ENCODE measurements at regions not wholly inside any gene's neighbourhood (a gene's known extent, or its start where the extent isn't known, plus 50 kb on each side); places are given as distances from the start of the nearest gene placed in this dataset.

- no peak for DNase-seq
- Histone ChIP-seq H3F3A (ENCODE audit: insufficient read depth, low read depth) (no peaks in the 10 kb centered on the region), H3K36me3 (ENCODE audit: low read depth) (no peaks in the 10 kb centered on the region), H3K27ac (no peak overlapping the region), H3K79me2 (ENCODE audit: low read depth) (no peaks in the 10 kb centered on the region), H3K4me3 (no peak overlapping the region), H3K27me3 (ENCODE audit: insufficient read depth, low read depth) (no peaks in the 10 kb centered on the region), H2AFZ (no peak overlapping the region), H3K4me2 (no peak overlapping the region), H3K4me1 (replicated peaks; ENCODE audit: insufficient read depth) (no peaks in the 10 kb centered on the region), H3K9me3 (ENCODE audit: insufficient read depth, low read depth) (no peaks in the 10 kb centered on the region), H3K9me2 (ENCODE audit: insufficient read depth) (no peaks in the 10 kb centered on the region), H4K20me1 (ENCODE audit: insufficient read depth) (no peaks in the 10 kb centered on the region)
- intact Hi-C loops (cut with micrococcal nuclease; ENCODE audit: unreplicated experiment), result no loop called here
- no TSS peak for BruUV-seq (replicated peaks)
- TF ChIP-seq, protein P1, sequence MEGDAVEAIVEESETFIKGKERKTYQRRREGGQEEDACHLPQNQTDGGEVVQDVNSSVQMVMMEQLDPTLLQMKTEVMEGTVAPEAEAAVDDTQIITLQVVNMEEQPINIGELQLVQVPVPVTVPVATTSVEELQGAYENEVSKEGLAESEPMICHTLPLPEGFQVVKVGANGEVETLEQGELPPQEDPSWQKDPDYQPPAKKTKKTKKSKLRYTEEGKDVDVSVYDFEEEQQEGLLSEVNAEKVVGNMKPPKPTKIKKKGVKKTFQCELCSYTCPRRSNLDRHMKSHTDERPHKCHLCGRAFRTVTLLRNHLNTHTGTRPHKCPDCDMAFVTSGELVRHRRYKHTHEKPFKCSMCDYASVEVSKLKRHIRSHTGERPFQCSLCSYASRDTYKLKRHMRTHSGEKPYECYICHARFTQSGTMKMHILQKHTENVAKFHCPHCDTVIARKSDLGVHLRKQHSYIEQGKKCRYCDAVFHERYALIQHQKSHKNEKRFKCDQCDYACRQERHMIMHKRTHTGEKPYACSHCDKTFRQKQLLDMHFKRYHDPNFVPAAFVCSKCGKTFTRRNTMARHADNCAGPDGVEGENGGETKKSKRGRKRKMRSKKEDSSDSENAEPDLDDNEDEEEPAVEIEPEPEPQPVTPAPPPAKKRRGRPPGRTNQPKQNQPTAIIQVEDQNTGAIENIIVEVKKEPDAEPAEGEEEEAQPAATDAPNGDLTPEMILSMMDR (conservative IDR thresholded peaks at IDR 0.05), result no peak
- ChIA-PET CTCF (no interaction called here), POLR2A (ENCODE audit: unreplicated experiment) (no interaction called here)
Measured at GRCh38 chr5:67720162-67720772, 495.3 kb upstream of the PIK3R1 start.

DNA sequence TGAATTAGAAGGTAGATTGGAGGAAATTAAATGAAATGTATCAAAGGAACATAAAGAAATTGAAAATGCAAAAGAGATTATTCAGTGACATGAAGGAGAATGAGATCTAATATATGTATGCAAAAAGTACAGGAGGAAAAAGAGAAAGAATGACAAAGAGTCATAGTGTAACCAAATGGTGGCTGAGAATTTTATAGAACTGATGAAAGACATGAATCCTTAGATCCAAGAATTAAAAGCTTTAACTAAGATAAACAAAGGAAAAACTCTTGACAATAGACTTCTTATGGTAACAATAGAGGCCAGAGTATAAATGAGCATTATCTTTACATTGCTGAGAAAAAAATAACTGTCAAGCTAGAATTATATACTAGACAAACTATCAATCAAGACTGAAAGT, 505.4 kb upstream of the CD180 start:
- no peak for TF ChIP-seq EZH2 (IDR thresholded peaks at IDR 0.05; ENCODE audit: low read depth)
- TF ChIP-seq, protein P1 (conservative IDR thresholded peaks at IDR 0.05), result no peak
- Histone ChIP-seq H3K79me2 (ENCODE audit: low read depth) (no peaks in the 10 kb centered on the region), H2AFZ (no peak overlapping the region), H4K20me1 (ENCODE audit: insufficient read depth) (no peaks in the 10 kb centered on the region), H3K9me3 (ENCODE audit: insufficient read depth, low read depth) (no peaks in the 10 kb centered on the region), H3K9me2 (ENCODE audit: insufficient read depth) (no peaks in the 10 kb centered on the region), H3K4me3 (no peak overlapping the region), H3K27ac (no peak overlapping the region), H3K36me3 (ENCODE audit: low read depth) (no peaks in the 10 kb centered on the region), H3K27me3 (ENCODE audit: insufficient read depth, low read depth) (no peaks in the 10 kb centered on the region), H3K4me1 (replicated peaks; ENCODE audit: insufficient read depth) (no peaks in the 10 kb centered on the region), H3K4me2 (no peak overlapping the region), H3F3A (ENCODE audit: insufficient read depth, low read depth) (no peaks in the 10 kb centered on the region)
- BruUV-seq (replicated peaks), result no TSS peak
- intact Hi-C loops (cut with micrococcal nuclease; ENCODE audit: unreplicated experiment), result no loop called here
- POLR2A ChIA-PET (ENCODE audit: unreplicated experiment), result no interaction called here
- CTCF ChIA-PET, result interaction anchor here (0.6 kb wide), 1 partner anchor 96 kb away, joined by 3 read pairs; no protein-coding TSS in a partner anchor
- no peak for DNase-seq

- H3F3A ChIP-seq (ENCODE audit: insufficient read depth, low read depth), result no peaks in the 10 kb centered on the region
- no peak overlapping the region for H3K4me3 ChIP-seq
- no peak overlapping the region for H3K27ac ChIP-seq
- H3K4me1 ChIP-seq (replicated peaks; ENCODE audit: insufficient read depth), result no peaks in the 10 kb centered on the region
- H3K36me3 ChIP-seq (ENCODE audit: low read depth), result no peaks in the 10 kb centered on the region
- ChIA-PET CTCF (no interaction called here), POLR2A (ENCODE audit: unreplicated experiment) (no interaction called here)
- H3K4me2 ChIP-seq, result no peak overlapping the region
- no peak for DNase-seq
- BruUV-seq (replicated peaks), result no TSS peak
- intact Hi-C loops (cut with micrococcal nuclease; ENCODE audit: unreplicated experiment), result no loop called here
- no peaks in the 10 kb centered on the region for H3K79me2 ChIP-seq (ENCODE audit: low read depth)
- TF ChIP-seq, protein P1 (conservative IDR thresholded peaks at IDR 0.05), result no peak
- no peak for TF ChIP-seq EZH2 (IDR thresholded peaks at IDR 0.05; ENCODE audit: low read depth)
- H2AFZ ChIP-seq, result no peak overlapping the region
- H3K9me2 ChIP-seq (ENCODE audit: insufficient read depth), result no peaks in the 10 kb centered on the region
- H3K27me3 ChIP-seq (ENCODE audit: insufficient read depth, low read depth), result no peaks in the 10 kb centered on the region
- H4K20me1 ChIP-seq (ENCODE audit: insufficient read depth), result no peaks in the 10 kb centered on the region
- H3K9me3 ChIP-seq (ENCODE audit: insufficient read depth, low read depth), result no peaks in the 10 kb centered on the region
Measured at GRCh38 chr5:67699560-67699959, 503.0 kb upstream of the CD180 start.
